ENCODE measurements at regions not wholly inside any gene's neighbourhood (a gene's known extent, or its start where the extent isn't known, plus 50 kb on each side); places are given as distances from the start of the nearest gene placed in this dataset.
"Not testable (repeated sequence)": the region's sequence is repeated elsewhere in the genome, so short reads cannot be mapped to it uniquely, and the experiment has no call there.

GRCh38 chr7:73161727-73162126 lies 75.9 kb upstream of the SPDYE9 start:
- TF ChIP-seq CTCF, POLR2A (IDR thresholded peaks at IDR 0.05): not testable (repeated sequence)
